ENCODE measurements at regions not wholly inside any gene's neighbourhood (a gene's known extent, or its start where the extent isn't known, plus 50 kb on each side); places are given as distances from the start of the nearest gene placed in this dataset.
"Not testable (repeated sequence)": the region's sequence is repeated elsewhere in the genome, so short reads cannot be mapped to it uniquely, and the experiment has no call there.

- DNase-seq (no peak), ATAC-seq (no peak)
- Mint-ChIP-seq H3K4me3 (no peak overlapping the region), H3K4me1 (peaks cover 10% of the 10 kb centered on the region), H3K27me3 (peaks cover 65% of the 10 kb centered on the region), H3K9me3 (peaks cover 10 to 13% of the 10 kb centered on the region in 2 donors), H3K27ac (no peak overlapping the region)
Measured at GRCh38 chr1:217140041-217140901, 417.0 kb upstream of the ESRRG start.

- DNase-seq (no peak), ATAC-seq (no peak)
- H3K4me1 Mint-ChIP-seq, result peaks cover 14% of the 10 kb centered on the region
- H3K27ac Mint-ChIP-seq, result peak overlapping the region in 1 of 2 donors; percentile 78
- no peak overlapping the region for H3K4me3 Mint-ChIP-seq
- peaks cover 72% of the 10 kb centered on the region for H3K27me3 Mint-ChIP-seq
- peaks cover 6 to 10% of the 10 kb centered on the region in 2 donors for H3K9me3 Mint-ChIP-seq
Measured at GRCh38 chr1:217139513-217139912, 416.3 kb upstream of the ESRRG start.

- ATAC-seq, result no peak
- Mint-ChIP-seq H3K27ac (no peak overlapping the region), H3K4me1 (peaks cover 14% of the 10 kb centered on the region), H3K9me3 (peaks cover 6 to 10% of the 10 kb centered on the region in 2 donors), H3K4me3 (no peak overlapping the region), H3K27me3 (peaks cover 78% of the 10 kb centered on the region)
- no peak for DNase-seq
Measured at GRCh38 chr1:217138799-217139466, 415.7 kb upstream of the ESRRG start.

- H3K4me1 Mint-ChIP-seq, result peaks cover 14% of the 10 kb centered on the region
- H3K9me3 Mint-ChIP-seq, result peaks cover 6 to 10% of the 10 kb centered on the region in 2 donors
- no peak overlapping the region for H3K4me3 Mint-ChIP-seq
- ATAC-seq (no peak), DNase-seq (no peak)
- no peak overlapping the region for H3K27ac Mint-ChIP-seq
- peaks cover 85% of the 10 kb centered on the region for H3K27me3 Mint-ChIP-seq
Measured at GRCh38 chr1:217138173-217138765, 415.0 kb upstream of the ESRRG start.

GRCh38 chr1:217137210-217137881, 414.1 kb upstream of the ESRRG start:
- no peak for ATAC-seq
- Mint-ChIP-seq H3K27ac (no peak overlapping the region), H3K27me3 (peaks cover 89% of the 10 kb centered on the region), H3K9me3 (peaks cover 6 to 10% of the 10 kb centered on the region in 2 donors), H3K4me3 (no peak overlapping the region), H3K4me1 (peaks cover 14% of the 10 kb centered on the region)
- no peak for DNase-seq

GRCh38 chr1:217136895-217137205, 413.6 kb upstream of the ESRRG start:
- DNase-seq (no peak), ATAC-seq (no peak)
- H3K27me3 Mint-ChIP-seq, result peaks cover 93% of the 10 kb centered on the region
- H3K4me1 Mint-ChIP-seq, result peaks cover 14% of the 10 kb centered on the region
- no peak overlapping the region for H3K27ac Mint-ChIP-seq
- H3K4me3 Mint-ChIP-seq, result no peak overlapping the region
- peaks cover 6 to 10% of the 10 kb centered on the region in 2 donors for H3K9me3 Mint-ChIP-seq

GRCh38 chr1:217135987-217136894, 413.0 kb upstream of the ESRRG start:
- Mint-ChIP-seq H3K4me3 (peak overlapping the region in 1 of 2 donors; percentile 12), H3K4me1 (peaks cover 14% of the 10 kb centered on the region), H3K27me3 (peaks cover 93% of the 10 kb centered on the region), H3K9me3 (peaks cover 6 to 10% of the 10 kb centered on the region in 2 donors), H3K27ac (no peak overlapping the region)
- no peak for ATAC-seq
- DNase-seq, result no peak

GRCh38 chr1:217135569-217135915, 412.3 kb upstream of the ESRRG start:
- Mint-ChIP-seq H3K9me3 (peaks cover 0 to 6% of the 10 kb centered on the region in 2 donors), H3K4me1 (peaks cover 14% of the 10 kb centered on the region), H3K4me3 (peak overlapping the region; percentile 56 to 60), H3K27me3 (peaks cover 89% of the 10 kb centered on the region), H3K27ac (no peak overlapping the region)
- ATAC-seq (no peak), DNase-seq (no peak)

GRCh38 chr1:217134857-217135568, 411.8 kb upstream of the ESRRG start:
- Mint-ChIP-seq H3K27ac (no peak overlapping the region), H3K9me3 (peaks cover 0 to 6% of the 10 kb centered on the region in 2 donors), H3K4me3 (peak overlapping the region; percentile 56 to 60), H3K4me1 (peaks cover 14% of the 10 kb centered on the region), H3K27me3 (peaks cover 84% of the 10 kb centered on the region)
- ATAC-seq (no peak), DNase-seq (no peak)

GRCh38 chr1:217133958-217134856, 411.0 kb upstream of the ESRRG start:
- DNase-seq, result no peak
- H3K27ac Mint-ChIP-seq, result no peak overlapping the region
- ATAC-seq, result no peak
- H3K4me3 Mint-ChIP-seq, result no peak overlapping the region
- peaks cover 78% of the 10 kb centered on the region for H3K27me3 Mint-ChIP-seq
- peaks cover 14% of the 10 kb centered on the region for H3K4me1 Mint-ChIP-seq
- H3K9me3 Mint-ChIP-seq, result peaks cover 0 to 5% of the 10 kb centered on the region in 2 donors

- DNase-seq, result no peak
- no peak overlapping the region for H3K4me3 Mint-ChIP-seq
- no peaks in the 10 kb centered on the region for H3K9me3 Mint-ChIP-seq
- no peak overlapping the region for H3K27ac Mint-ChIP-seq
- H3K27me3 Mint-ChIP-seq, result peaks cover 67% of the 10 kb centered on the region
- ATAC-seq, result no peak
- peaks cover 14% of the 10 kb centered on the region for H3K4me1 Mint-ChIP-seq
Measured at GRCh38 chr1:217133092-217133491, 409.9 kb upstream of the ESRRG start.

- not testable (repeated sequence) for H3K27ac Mint-ChIP-seq, H3K4me3 Mint-ChIP-seq, ATAC-seq, H3K4me1 Mint-ChIP-seq, DNase-seq, H3K27me3 Mint-ChIP-seq
- H3K9me3 Mint-ChIP-seq, result peaks cover 11 to 16% of the 10 kb centered on the region in 2 donors
Measured at GRCh38 chr1:217123340-217123739, 400.1 kb upstream of the ESRRG start.

- no peak for DNase-seq
Measured at GRCh38 chr1:217117973-217118465, 394.8 kb upstream of the ESRRG start.

More at GRCh38 chr1:217117973-217118465, 394.8 kb upstream of the ESRRG start:
- no peak overlapping the region for H3K4me3 Mint-ChIP-seq
- H3K9me3 Mint-ChIP-seq, result peaks cover 5 to 16% of the 10 kb centered on the region in 2 donors
- no peaks in the 10 kb centered on the region for H3K27me3 Mint-ChIP-seq
- no peak for ATAC-seq
- no peak overlapping the region for H3K27ac Mint-ChIP-seq
- H3K4me1 Mint-ChIP-seq, result no peaks in the 10 kb centered on the region

All from stimulated activated naive CD8-positive, alpha-beta T cell treated with anti-CD3 and anti-CD28 coated beads, Interleukin-15, amount 100 ng/mL, for 72 hours (primary cell).